ENCODE measurements at regions not wholly inside any gene's neighbourhood (a gene's known extent, or its start where the extent isn't known, plus 50 kb on each side); places are given as distances from the start of the nearest gene placed in this dataset.

GRCh38 chr18:10157706-10158105, 243.9 kb downstream of the VAPA start:
- Mint-ChIP-seq H3K27ac (ENCODE audit: low read depth, unreplicated experiment) (no peak overlapping the region), H3K9me3 (ENCODE audit: unreplicated experiment) (no peaks in the 10 kb centered on the region), H3K36me3 (ENCODE audit: insufficient read depth, unreplicated experiment) (no peaks in the 10 kb centered on the region), H3K4me3 (ENCODE audit: unreplicated experiment) (no peak overlapping the region), H3K27me3 (ENCODE audit: insufficient read depth, unreplicated experiment) (no peaks in the 10 kb centered on the region), H3K4me1 (ENCODE audit: insufficient read depth, unreplicated experiment) (no peaks in the 10 kb centered on the region)
- intact Hi-C loops (cut with micrococcal nuclease): no loop called here
- no TSS peak for BruUV-seq (replicated peaks)
- POLR2A ChIA-PET: no interaction called here
- no peak for DNase-seq (ENCODE audit: unreplicated experiment)
- CTCF ChIA-PET: interaction anchor here (0.9 kb wide), 1 partner anchor 123 kb away, joined by 3 read pairs; no protein-coding TSS in a partner anchor
- TF ChIP-seq CTCF (IDR thresholded peaks at IDR 0.05; ENCODE audit: unreplicated experiment): no peak

- Mint-ChIP-seq H3K36me3 (ENCODE audit: insufficient read depth, unreplicated experiment) (no peaks in the 10 kb centered on the region), H3K27me3 (ENCODE audit: insufficient read depth, unreplicated experiment) (no peaks in the 10 kb centered on the region), H3K9me3 (ENCODE audit: unreplicated experiment) (no peaks in the 10 kb centered on the region), H3K4me1 (ENCODE audit: insufficient read depth, unreplicated experiment) (no peaks in the 10 kb centered on the region), H3K27ac (ENCODE audit: low read depth, unreplicated experiment) (no peak overlapping the region), H3K4me3 (ENCODE audit: unreplicated experiment) (no peak overlapping the region)
- no peak for DNase-seq (ENCODE audit: unreplicated experiment)
- intact Hi-C loops (cut with micrococcal nuclease): no loop called here
- CTCF ChIA-PET: interaction anchor here (1.0 kb wide), 1 partner anchor 68 kb away, joined by 4 read pairs; no protein-coding TSS in a partner anchor
- TF ChIP-seq CTCF (IDR thresholded peaks at IDR 0.05; ENCODE audit: unreplicated experiment): no peak
- no TSS peak for BruUV-seq (replicated peaks)
- POLR2A ChIA-PET: interaction anchor here (0.6 kb wide), 1 partner anchor 289 kb away, joined by 4 read pairs; no protein-coding TSS in a partner anchor
Observed at GRCh38 chr18:10160251-10160650, 246.4 kb downstream of the VAPA start.

GRCh38 chr18:10161315-10161714, 247.5 kb downstream of the VAPA start:
- H3K4me3 Mint-ChIP-seq (ENCODE audit: unreplicated experiment): no peak overlapping the region
- no peaks in the 10 kb centered on the region for H3K36me3 Mint-ChIP-seq (ENCODE audit: insufficient read depth, unreplicated experiment)
- no peak for TF ChIP-seq CTCF (IDR thresholded peaks at IDR 0.05; ENCODE audit: unreplicated experiment)
- BruUV-seq (replicated peaks): no TSS peak
- H3K27me3 Mint-ChIP-seq (ENCODE audit: insufficient read depth, unreplicated experiment): no peaks in the 10 kb centered on the region
- CTCF ChIA-PET: no interaction called here
- POLR2A ChIA-PET: no interaction called here
- DNase-seq (ENCODE audit: unreplicated experiment): no peak
- H3K9me3 Mint-ChIP-seq (ENCODE audit: unreplicated experiment): no peaks in the 10 kb centered on the region
- no peak overlapping the region for H3K27ac Mint-ChIP-seq (ENCODE audit: low read depth, unreplicated experiment)
- intact Hi-C loops (cut with micrococcal nuclease): no loop called here
- H3K4me1 Mint-ChIP-seq (ENCODE audit: insufficient read depth, unreplicated experiment): no peaks in the 10 kb centered on the region

GRCh38 chr18:10162340-10162739, 248.5 kb downstream of the VAPA start:
- H3K36me3 Mint-ChIP-seq (ENCODE audit: insufficient read depth, unreplicated experiment): no peaks in the 10 kb centered on the region
- H3K27me3 Mint-ChIP-seq (ENCODE audit: insufficient read depth, unreplicated experiment): no peaks in the 10 kb centered on the region
- TF ChIP-seq CTCF (IDR thresholded peaks at IDR 0.05; ENCODE audit: unreplicated experiment): no peak
- H3K4me1 Mint-ChIP-seq (ENCODE audit: insufficient read depth, unreplicated experiment): no peaks in the 10 kb centered on the region
- BruUV-seq (replicated peaks): no TSS peak
- ChIA-PET CTCF (no interaction called here), POLR2A (no interaction called here)
- intact Hi-C loops (cut with micrococcal nuclease): no loop called here
- H3K4me3 Mint-ChIP-seq (ENCODE audit: unreplicated experiment): no peak overlapping the region
- H3K9me3 Mint-ChIP-seq (ENCODE audit: unreplicated experiment): no peaks in the 10 kb centered on the region
- H3K27ac Mint-ChIP-seq (ENCODE audit: low read depth, unreplicated experiment): no peak overlapping the region
- no peak for DNase-seq (ENCODE audit: unreplicated experiment)
